Neural progenitor cell (in vitro differentiated cells): ENCODE measurements at regions not wholly inside any gene's neighbourhood (a gene's known extent, or its start where the extent isn't known, plus 50 kb on each side); places are given as distances from the start of the nearest gene placed in this dataset.

Experiments used
- DNase-seq: peaks from one replicate; pipeline ENCODE4 v3.0.0-alpha.2; 2016; ENCODE audit warnings: low spot score
- H2AFZ ChIP-seq: fragments of 200-600 bp; sonication (generic); replicated peaks from 2 replicates; pipeline ENCODE4 v1.6.1; 2016; ENCODE audit warnings: antibody characterized with exemption
- H3F3A ChIP-seq: fragments of 200-600 bp; sonication (generic); 2 replicates; pipeline ENCODE4 v1.6.1; 2016; ENCODE audit warnings: antibody characterized with exemption, low read depth
- H3K27ac ChIP-seq: fragments of 200-600 bp; sonication (generic); 2 replicates; pipeline ENCODE4 v1.5.1; 2016; ENCODE audit warnings: mild to moderate bottlenecking
- H3K27me3 ChIP-seq: fragments of 200-600 bp; sonication (generic); 2 replicates; pipeline ENCODE4 v1.6.1; 2016; ENCODE audit warnings: mild to moderate bottlenecking, moderate library complexity
- H3K36me3 ChIP-seq: fragments of 200-600 bp; sonication (generic); 2 replicates; pipeline ENCODE4 v1.5.1; 2016
- H3K4me1 ChIP-seq: fragments of 200-600 bp; sonication (generic); 2 replicates; pipeline ENCODE4 v1.6.1; 2016; ENCODE audit warnings: mixed run types
- H3K4me2 ChIP-seq: fragments of 200-600 bp; sonication (generic); 2 replicates; pipeline ENCODE4 v1.6.1; 2016
- H3K4me3 ChIP-seq: fragments of 200-600 bp; sonication (generic); 2 replicates; pipeline ENCODE4 v1.5.1; 2016
- H3K79me2 ChIP-seq: fragments of 200-600 bp; sonication (generic); 2 replicates; pipeline ENCODE4 v1.6.1; 2016; ENCODE audit warnings: low read depth
- H3K9ac ChIP-seq: fragments of 200-600 bp; sonication (generic); 2 replicates; pipeline ENCODE4 v1.6.1; 2016
- H3K9me3 ChIP-seq: fragments of 200-600 bp; sonication (generic); 2 replicates; pipeline ENCODE4 v1.5.1; 2016; ENCODE audit warnings: low read depth
- H4K20me1 ChIP-seq: fragments of 200-600 bp; sonication (generic); 2 replicates; pipeline ENCODE4 v1.6.1; 2016; ENCODE audit warnings: low read depth
- H3K27ac Mint-ChIP-seq: 3 replicates; pipeline ENCODE4 v1.8.0; 2021; ENCODE audit warnings: mixed read lengths
- H3K27me3 Mint-ChIP-seq: 2 replicates; pipeline ENCODE4 v1.8.0; 2022; ENCODE audit warnings: low read depth, mild to moderate bottlenecking, inconsistent platforms, moderate library complexity, mixed read lengths; ENCODE audit not compliant: insufficient read depth
- H3K36me3 Mint-ChIP-seq: 3 replicates; pipeline ENCODE4 v1.8.0; 2021; ENCODE audit warnings: mixed read lengths
- H3K4me1 Mint-ChIP-seq: 3 replicates; pipeline ENCODE4 v1.8.0; 2021; ENCODE audit warnings: mixed read lengths
- H3K4me3 Mint-ChIP-seq: 3 replicates; pipeline ENCODE4 v1.8.0; 2021; ENCODE audit warnings: mild to moderate bottlenecking, moderate library complexity, mixed read lengths
- H3K9me3 Mint-ChIP-seq: 3 replicates; pipeline ENCODE4 v1.8.0; 2020; ENCODE audit warnings: mixed read lengths
- CTCF ChIP-seq: fragments of 200-600 bp; sonication (generic); IDR thresholded peaks from 2 replicates; pipeline ENCODE4 v1.5.1; 2017; ENCODE audit warnings: antibody characterized with exemption, mild to moderate bottlenecking
- EZH2 ChIP-seq: fragments of 200-600 bp; sonication (generic); IDR thresholded peaks from 2 replicates; pipeline ENCODE4 v1.6.1; 2017; ENCODE audit warnings: antibody characterized with exemption, mild to moderate bottlenecking, moderate library complexity
- EZH2phosphoT487 ChIP-seq: fragments of 200-600 bp; sonication (generic); IDR thresholded peaks from 2 replicates; pipeline ENCODE4 v1.6.1; 2017; ENCODE audit warnings: antibody characterized with exemption

- no peak overlapping the region for H3K4me2 ChIP-seq
- H3K4me3 ChIP-seq, result no peak overlapping the region
- H3K27ac Mint-ChIP-seq, result no peak overlapping the region
- no peaks in the 10 kb centered on the region for H3K9me3 ChIP-seq
- peaks cover 15% of the 10 kb centered on the region for H3K4me1 Mint-ChIP-seq
- H3K4me3 Mint-ChIP-seq, result no peak overlapping the region
- H3K36me3 Mint-ChIP-seq, result no peaks in the 10 kb centered on the region
- H3K9ac ChIP-seq, result no peak overlapping the region
- TF ChIP-seq EZH2phosphoT487, result no peak
- TF ChIP-seq EZH2, result no peak
- no peak for TF ChIP-seq CTCF
- H3K27me3 ChIP-seq, result no peaks in the 10 kb centered on the region
- peaks cover 2% of the 10 kb centered on the region for H3K9me3 Mint-ChIP-seq
- H2AFZ ChIP-seq, result no peak overlapping the region
- no peak overlapping the region for H3K27ac ChIP-seq
- DNase-seq, result no peak
- no peaks in the 10 kb centered on the region for H3K36me3 ChIP-seq
- H3K79me2 ChIP-seq, result no peaks in the 10 kb centered on the region
- H3K4me1 ChIP-seq, result peaks cover 18% of the 10 kb centered on the region
- H3F3A ChIP-seq, result peaks cover 1% of the 10 kb centered on the region
- peaks cover 10% of the 10 kb centered on the region for H3K27me3 Mint-ChIP-seq
- no peaks in the 10 kb centered on the region for H4K20me1 ChIP-seq
These were observed 111.9 kb downstream of the C1D start for GRCh38 chr2:67950919-67951318.

GRCh38 chr2:67952066-67952465, 110.7 kb downstream of the C1D start:
- H3K9me3 Mint-ChIP-seq, result peaks cover 2% of the 10 kb centered on the region
- peaks cover 10% of the 10 kb centered on the region for H3K27me3 Mint-ChIP-seq
- no peaks in the 10 kb centered on the region for H3K36me3 ChIP-seq
- no peaks in the 10 kb centered on the region for H3K9me3 ChIP-seq
- H3K4me1 ChIP-seq, result peaks cover 7% of the 10 kb centered on the region
- TF ChIP-seq EZH2phosphoT487, result no peak
- TF ChIP-seq EZH2, result no peak
- no peak for TF ChIP-seq CTCF
- H3K36me3 Mint-ChIP-seq, result no peaks in the 10 kb centered on the region
- no peak overlapping the region for H3K27ac Mint-ChIP-seq
- no peaks in the 10 kb centered on the region for H4K20me1 ChIP-seq
- H3K27ac ChIP-seq, result no peak overlapping the region
- DNase-seq, result no peak
- H3F3A ChIP-seq, result no peaks in the 10 kb centered on the region
- H2AFZ ChIP-seq, result no peak overlapping the region
- H3K4me3 Mint-ChIP-seq, result no peak overlapping the region
- no peaks in the 10 kb centered on the region for H3K27me3 ChIP-seq
- no peak overlapping the region for H3K9ac ChIP-seq
- no peak overlapping the region for H3K4me2 ChIP-seq
- H3K4me3 ChIP-seq, result no peak overlapping the region
- H3K4me1 Mint-ChIP-seq, result peaks cover 3% of the 10 kb centered on the region
- no peaks in the 10 kb centered on the region for H3K79me2 ChIP-seq

GRCh38 chr2:67954093-67954748, 108.6 kb downstream of the C1D start:
- no peak overlapping the region for H3K9ac ChIP-seq
- no peak overlapping the region for H2AFZ ChIP-seq
- Mint-ChIP-seq H3K36me3 (no peaks in the 10 kb centered on the region), H3K4me1 (peaks cover 2% of the 10 kb centered on the region), H3K4me3 (no peak overlapping the region), H3K9me3 (no peaks in the 10 kb centered on the region), H3K27ac (no peak overlapping the region), H3K27me3 (peaks cover 10% of the 10 kb centered on the region)
- no peaks in the 10 kb centered on the region for H3K79me2 ChIP-seq
- H4K20me1 ChIP-seq, result no peaks in the 10 kb centered on the region
- H3K27me3 ChIP-seq, result no peaks in the 10 kb centered on the region
- no peak overlapping the region for H3K4me2 ChIP-seq
- no peak overlapping the region for H3K4me3 ChIP-seq
- H3K36me3 ChIP-seq, result no peaks in the 10 kb centered on the region
- TF ChIP-seq EZH2 (no peak), CTCF (no peak), EZH2phosphoT487 (no peak)
- H3K27ac ChIP-seq, result no peak overlapping the region
- DNase-seq, result no peak
- peaks cover 3% of the 10 kb centered on the region for H3K4me1 ChIP-seq
- no peaks in the 10 kb centered on the region for H3F3A ChIP-seq
- no peaks in the 10 kb centered on the region for H3K9me3 ChIP-seq
